ENCODE measurements at regions not wholly inside any gene's neighbourhood (a gene's known extent, or its start where the extent isn't known, plus 50 kb on each side); places are given as distances from the start of the nearest gene placed in this dataset.
"Not testable (repeated sequence)": the region's sequence is repeated elsewhere in the genome, so short reads cannot be mapped to it uniquely, and the experiment has no call there.

- H3K36me3 ChIP-seq, result no peaks in the 10 kb centered on the region
- no peaks in the 10 kb centered on the region for H3K27me3 ChIP-seq (replicated peaks in 1 of 7)
- no peak overlapping the region for H3K27ac ChIP-seq
- WGBS, 5 donors, result 71 to 84% (median 74%) methylated on average over 11 of the region's 11 CpGs
- intact Hi-C loops (cut with DNase I; ENCODE audit: low total_unique reads), result no loop called here
- peaks cover 0 to 21% (median 5%) of the 10 kb centered on the region in 8 donors for H3K9me3 ChIP-seq
- H3K4me1 ChIP-seq, result no peaks in the 10 kb centered on the region
- no peak for DNase-seq
- H3K4me3 ChIP-seq, result no peak overlapping the region
- TF ChIP-seq CTCF (IDR thresholded peaks at IDR 0.05 in 8 of 11, conservative IDR thresholded peaks at IDR 0.05 in 3 of 11) (no peak), POLR2A (IDR thresholded peaks at IDR 0.05) (no peak), POLR2AphosphoS5 (IDR thresholded peaks at IDR 0.05) (no peak)
These were observed 1133.2 kb upstream of the TMEM132C start for GRCh38 chr12:127133675-127134335.

GRCh38 chr12:127140864-127141484 is 1126.0 kb upstream of the TMEM132C start:
- WGBS, 5 donors, result 80 to 91% (median 87%) methylated on average over 3 of the region's 3 CpGs
- H3K4me3 ChIP-seq; intact Hi-C loops (cut with DNase I; ENCODE audit: low total_unique reads); H3K27me3 ChIP-seq (replicated peaks in 1 of 7); DNase-seq; H3K27ac ChIP-seq; H3K36me3 ChIP-seq; H3K4me1 ChIP-seq: not testable (repeated sequence)
- H3K9me3 ChIP-seq, result peaks cover 0 to 38% (median 15%) of the 10 kb centered on the region in 8 donors

GRCh38 chr12:127143020-127143419 is 1124.0 kb upstream of the TMEM132C start:
- Histone ChIP-seq H3K9me3 (peaks cover 0 to 34% (median 13%) of the 10 kb centered on the region in 8 donors), H3K4me1 (peaks cover 0 to 5% (median 0%) of the 10 kb centered on the region in 6 donors), H3K36me3 (no peaks in the 10 kb centered on the region), H3K27ac (no peak overlapping the region), H3K4me3 (no peak overlapping the region), H3K27me3 (replicated peaks in 1 of 7) (peaks cover 0 to 17% (median 0%) of the 10 kb centered on the region in 7 donors)
- intact Hi-C loops (cut with DNase I; ENCODE audit: low total_unique reads), result no loop called here
- no peak for DNase-seq
- TF ChIP-seq POLR2AphosphoS5 (IDR thresholded peaks at IDR 0.05) (no peak), CTCF (IDR thresholded peaks at IDR 0.05 in 8 of 11, conservative IDR thresholded peaks at IDR 0.05 in 3 of 11) (no peak), POLR2A (IDR thresholded peaks at IDR 0.05) (no peak)
- WGBS, 5 donors, result 81 to 89% (median 85%) methylated on average over 5 to 6 of the region's 6 CpGs

GRCh38 chr12:127144770-127145169 is 1122.2 kb upstream of the TMEM132C start:
- H3K36me3 ChIP-seq, result no peaks in the 10 kb centered on the region
- H3K4me1 ChIP-seq, result peaks cover 0 to 5% (median 0%) of the 10 kb centered on the region in 6 donors
- TF ChIP-seq POLR2AphosphoS5 (IDR thresholded peaks at IDR 0.05) (no peak), POLR2A (IDR thresholded peaks at IDR 0.05) (no peak), CTCF (IDR thresholded peaks at IDR 0.05 in 8 of 11, conservative IDR thresholded peaks at IDR 0.05 in 3 of 11) (no peak)
- no peak overlapping the region for H3K4me3 ChIP-seq
- intact Hi-C loops (cut with DNase I; ENCODE audit: low total_unique reads), result no loop called here
- H3K27me3 ChIP-seq (replicated peaks in 1 of 7), result peaks cover 0 to 17% (median 0%) of the 10 kb centered on the region in 7 donors
- H3K27ac ChIP-seq, result no peak overlapping the region
- no peak for DNase-seq
- H3K9me3 ChIP-seq, result peaks cover 0 to 22% (median 6%) of the 10 kb centered on the region in 8 donors
- 94 to 97% (median 95%) methylated on average over 5 of the region's 5 CpGs for WGBS, 5 donors
